ENCODE measurements at regions not wholly inside any gene's neighbourhood (a gene's known extent, or its start where the extent isn't known, plus 50 kb on each side); places are given as distances from the start of the nearest gene placed in this dataset.

- H3K27me3 ChIP-seq = no peaks in the 10 kb centered on the region
- TF ChIP-seq POLR2A (IDR thresholded peaks at IDR 0.05) (no peak), CTCF (IDR thresholded peaks at IDR 0.05) (no peak)
- H3K4me3 ChIP-seq = no peak overlapping the region
- no peaks in the 10 kb centered on the region for H3K9me3 ChIP-seq (replicated peaks in 1 of 3)
- intact Hi-C loops (cut with DNase I) = no loop called here
- no peaks in the 10 kb centered on the region for H3K36me3 ChIP-seq (replicated peaks in 1 of 2)
- 76 to 88% (median 83%) methylated on average over 2 of the region's 2 CpGs for WGBS, 4 donors
- no peaks in the 10 kb centered on the region for H3K4me1 ChIP-seq (replicated peaks in 1 of 2)
- H3K27ac ChIP-seq = no peak overlapping the region
- DNase-seq = no peak
Measured at GRCh38 chr4:14809203-14809602, 193.1 kb upstream of the CPEB2 start.

- Histone ChIP-seq H3K27ac (no peak overlapping the region), H3K9me3 (replicated peaks in 1 of 3) (no peaks in the 10 kb centered on the region), H3K27me3 (no peaks in the 10 kb centered on the region), H3K4me3 (no peak overlapping the region), H3K36me3 (replicated peaks in 1 of 2) (no peaks in the 10 kb centered on the region), H3K4me1 (replicated peaks in 1 of 2) (no peaks in the 10 kb centered on the region)
- intact Hi-C loops (cut with DNase I) = no loop called here
- TF ChIP-seq CTCF (IDR thresholded peaks at IDR 0.05) (no peak), POLR2A (IDR thresholded peaks at IDR 0.05) (no peak)
- 82 to 93% (median 91%) methylated on average over 2 of the region's 2 CpGs for WGBS, 4 donors
- no peak for DNase-seq
Measured at GRCh38 chr4:14810121-14810520, 192.2 kb upstream of the CPEB2 start.

GRCh38 chr4:14810568-14810967 lies 191.7 kb upstream of the CPEB2 start:
- Histone ChIP-seq H3K36me3 (replicated peaks in 1 of 2) (no peaks in the 10 kb centered on the region), H3K27ac (no peak overlapping the region), H3K27me3 (no peaks in the 10 kb centered on the region), H3K4me1 (replicated peaks in 1 of 2) (no peaks in the 10 kb centered on the region), H3K9me3 (replicated peaks in 1 of 3) (no peaks in the 10 kb centered on the region), H3K4me3 (no peak overlapping the region)
- no peak for DNase-seq
- intact Hi-C loops (cut with DNase I) = no loop called here
- WGBS, 4 donors = 68 to 79% (median 71%) methylated on average over 2 of the region's 2 CpGs
- TF ChIP-seq CTCF (IDR thresholded peaks at IDR 0.05) = no peak
- TF ChIP-seq POLR2A (IDR thresholded peaks at IDR 0.05) = no peak

- intact Hi-C loops (cut with DNase I) = no loop called here
- H3K27me3 ChIP-seq = no peaks in the 10 kb centered on the region
- no peak overlapping the region for H3K27ac ChIP-seq
- no peak for TF ChIP-seq CTCF (IDR thresholded peaks at IDR 0.05)
- no peak for TF ChIP-seq POLR2A (IDR thresholded peaks at IDR 0.05)
- WGBS, 4 donors = 78 to 100% (median 82%) methylated on average over 1 of the region's 1 CpG
- DNase-seq = no peak
- no peak overlapping the region for H3K4me3 ChIP-seq
- H3K36me3 ChIP-seq (replicated peaks in 1 of 2) = no peaks in the 10 kb centered on the region
- no peaks in the 10 kb centered on the region for H3K9me3 ChIP-seq (replicated peaks in 1 of 3)
- H3K4me1 ChIP-seq (replicated peaks in 1 of 2) = no peaks in the 10 kb centered on the region
Measured at GRCh38 chr4:14812101-14812500, 190.2 kb upstream of the CPEB2 start.

Data from adrenal gland (tissue), 9 donors.